Brain microvascular endothelial cell (primary cell): ENCODE measurements at regions not wholly inside any gene's neighbourhood (a gene's known extent, or its start where the extent isn't known, plus 50 kb on each side); places are given as distances from the start of the nearest gene placed in this dataset.
"Not testable (repeated sequence)": the region's sequence is repeated elsewhere in the genome, so short reads cannot be mapped to it uniquely, and the experiment has no call there.

ENCODE experiments used
- DNase-seq: peaks from one replicate; pipeline ENCODE4 v3.0.0-alpha.2; 2020
- H3K27ac ChIP-seq: fragments of 250-450 bp; sonication (Bioruptor Pico); 2 replicates; pipeline ENCODE4 v1.5.1; 2020; ENCODE audit warnings: mild to moderate bottlenecking, moderate library complexity
- H3K27me3 ChIP-seq: fragments of 250-450 bp; sonication (Bioruptor Pico); replicated peaks from 2 replicates; pipeline ENCODE4 v1.5.1; 2020; ENCODE audit warnings: mild to moderate bottlenecking
- H3K36me3 ChIP-seq: fragments of 250-450 bp; sonication (Bioruptor Pico); replicated peaks from 2 replicates; pipeline ENCODE4 v1.5.1; 2020; ENCODE audit warnings: mild to moderate bottlenecking
- H3K4me3 ChIP-seq: 2 replicates; pipeline ENCODE4 v1.5.1; 2011; ENCODE audit warnings: low read depth, mild to moderate bottlenecking, control low read depth, low read length, moderate library complexity
- CTCF ChIP-seq: IDR thresholded peaks from 2 replicates; pipeline ENCODE4 v1.5.1; 2011; ENCODE audit warnings: low read depth, mild to moderate bottlenecking, moderate library complexity, low read length, control low read depth, inconsistent platforms; ENCODE audit errors: missing control alignments
- in situ Hi-C: cut with HindIII; loops from 2 replicates; pipeline ENCODE4 v1.10.0; 2017; ENCODE audit warnings: low sequenced_read_pairs, low pct_ligation_motif_present

DNA sequence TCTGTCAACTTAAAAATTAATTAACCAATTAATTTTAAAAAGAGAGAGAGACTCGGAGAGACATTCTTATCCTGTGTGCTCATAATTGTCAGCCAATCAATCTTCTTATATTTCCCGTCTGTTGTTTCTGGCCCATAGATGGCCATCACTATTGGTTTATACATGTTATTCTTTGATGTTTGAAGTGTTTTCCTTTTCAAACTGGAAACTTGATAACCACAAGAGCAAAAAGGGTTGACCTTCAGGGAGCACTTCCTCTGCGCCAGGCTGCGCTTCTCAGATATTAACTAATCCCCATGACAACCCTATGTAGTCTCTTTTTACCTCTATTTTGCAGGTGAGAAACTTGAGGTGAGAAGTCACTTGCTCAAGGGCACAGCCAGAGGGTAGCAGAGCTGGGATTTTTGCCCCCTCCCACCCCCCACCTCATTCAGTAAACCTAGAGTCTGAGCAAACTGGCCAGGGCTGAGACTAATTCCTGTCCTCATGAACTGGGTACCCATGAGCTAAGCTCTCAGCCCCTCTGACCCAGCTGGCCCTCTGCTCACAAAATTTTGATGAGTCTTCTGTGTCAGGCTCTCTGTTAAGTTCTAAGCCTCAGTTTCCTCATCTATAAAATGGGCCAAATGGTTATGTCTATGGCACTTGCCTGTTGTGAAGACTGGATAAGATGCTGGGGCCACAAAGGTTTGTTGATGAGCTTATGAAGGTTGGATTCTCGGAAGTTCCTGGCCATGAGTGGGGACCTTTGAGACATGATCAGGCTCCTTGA is 86.0 kb upstream of the SH3PXD2B start:
- no peak for DNase-seq
- H3K4me3 ChIP-seq = no peak overlapping the region
- H3K27me3 ChIP-seq = no peaks in the 10 kb centered on the region
- in situ Hi-C loops = no loop called here
- no peak overlapping the region for H3K27ac ChIP-seq
- H3K36me3 ChIP-seq = no peaks in the 10 kb centered on the region
- no peak for TF ChIP-seq CTCF

GRCh38 chr5:172535108-172535445 is 80.8 kb upstream of the SH3PXD2B start:
- in situ Hi-C loops = no loop called here
- Histone ChIP-seq H3K36me3 (no peaks in the 10 kb centered on the region), H3K27me3 (peaks cover 2% of the 10 kb centered on the region), H3K4me3 (no peak overlapping the region), H3K27ac (no peak overlapping the region)
- DNase-seq = no peak
- TF ChIP-seq CTCF = no peak

- H3K27me3 ChIP-seq = peaks cover 2% of the 10 kb centered on the region
- DNase-seq = no peak
- no peak for TF ChIP-seq CTCF
- H3K4me3 ChIP-seq = no peak overlapping the region
- H3K36me3 ChIP-seq = no peaks in the 10 kb centered on the region
- no peak overlapping the region for H3K27ac ChIP-seq
- in situ Hi-C loops = no loop called here
These were observed 80.1 kb upstream of the SH3PXD2B start for GRCh38 chr5:172534229-172535107.

GRCh38 chr5:172533399-172534228 is 79.3 kb upstream of the SH3PXD2B start:
- Histone ChIP-seq H3K27me3 (peaks cover 2% of the 10 kb centered on the region), H3K27ac (no peak overlapping the region), H3K4me3 (no peak overlapping the region), H3K36me3 (no peaks in the 10 kb centered on the region)
- TF ChIP-seq CTCF = no peak
- DNase-seq = no peak
- in situ Hi-C loops = no loop called here

DNA sequence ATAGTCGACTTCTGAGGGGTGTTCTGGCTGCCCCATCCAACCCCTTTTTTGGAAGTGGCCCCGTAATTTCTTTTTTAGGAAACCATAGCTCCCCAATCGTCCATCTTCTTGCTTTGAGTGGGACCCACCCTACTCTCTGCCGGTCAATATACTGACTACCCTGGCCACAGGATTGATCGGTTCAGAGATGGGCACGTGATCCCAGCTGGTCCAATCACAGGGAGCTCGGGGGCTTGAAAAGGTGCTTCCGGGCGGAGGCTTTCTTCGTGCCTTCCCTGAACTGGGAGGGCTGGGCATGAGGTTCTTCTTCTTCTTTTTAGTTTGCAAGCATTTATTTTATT is 78.7 kb upstream of the SH3PXD2B start:
- H3K27me3 ChIP-seq = peaks cover 2% of the 10 kb centered on the region
- H3K36me3 ChIP-seq = no peaks in the 10 kb centered on the region
- TF ChIP-seq CTCF = no peak
- no peak for DNase-seq
- H3K27ac ChIP-seq = no peak overlapping the region
- H3K4me3 ChIP-seq = no peak overlapping the region
- in situ Hi-C loops = no loop called here

GRCh38 chr5:172532439-172532838 is 78.1 kb upstream of the SH3PXD2B start:
- H3K27me3 ChIP-seq, in situ Hi-C loops: not testable (repeated sequence)

More at GRCh38 chr5:172532439-172532838, 78.1 kb upstream of the SH3PXD2B start:
- DNase-seq, H3K4me3 ChIP-seq, H3K27ac ChIP-seq, H3K36me3 ChIP-seq: not testable (repeated sequence)
